ENCODE measurements at regions not wholly inside any gene's neighbourhood (a gene's known extent, or its start where the extent isn't known, plus 50 kb on each side); places are given as distances from the start of the nearest gene placed in this dataset.

DNA sequence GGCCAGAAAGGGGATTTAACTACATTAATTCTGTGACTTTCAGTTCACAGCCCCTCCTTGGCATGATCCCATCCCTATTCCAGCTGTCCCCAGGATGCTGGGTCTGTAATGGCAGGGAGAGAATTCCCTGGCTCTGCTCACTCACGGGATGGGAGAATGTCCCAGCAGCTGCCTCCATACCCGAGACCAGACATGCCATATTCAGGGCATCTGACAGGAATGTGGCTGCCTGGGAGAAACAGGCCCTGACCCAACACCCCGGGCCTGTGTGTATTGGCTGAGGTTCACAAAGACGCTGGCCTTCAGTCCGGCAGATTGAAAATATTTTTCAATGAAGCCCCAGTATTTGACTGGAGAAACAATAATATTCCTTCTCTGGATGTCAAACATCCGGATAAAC is 83.6 kb upstream of the SMAD3 start:
- no peak overlapping the region for H2AFZ ChIP-seq (ENCODE audit: low read length)
- H3K27me3 ChIP-seq (ENCODE audit: insufficient read depth, low read length, poor library complexity, severe bottlenecking), result no peaks in the 10 kb centered on the region
- H3K4me3 ChIP-seq (ENCODE audit: low read length, poor library complexity, severe bottlenecking), result no peak overlapping the region
- H4K20me1 ChIP-seq (ENCODE audit: insufficient read depth, low read length, poor library complexity, severe bottlenecking), result no peaks in the 10 kb centered on the region
- no peaks in the 10 kb centered on the region for H3F3A ChIP-seq (ENCODE audit: low read depth)
- H3K9me3 ChIP-seq (ENCODE audit: insufficient read depth, low read depth, low read length), result no peaks in the 10 kb centered on the region
- H3K79me2 ChIP-seq (ENCODE audit: insufficient read depth, low read length), result no peaks in the 10 kb centered on the region
- H3K9ac ChIP-seq (ENCODE audit: low read depth, low read length, poor library complexity, severe bottlenecking), result no peak overlapping the region
- no peak overlapping the region for H3K4me2 ChIP-seq (ENCODE audit: low read depth, low read length, poor library complexity, severe bottlenecking)
- H3K9me2 ChIP-seq (replicated peaks; ENCODE audit: low read depth, low read length), result no peaks in the 10 kb centered on the region
- H3K36me3 ChIP-seq (ENCODE audit: insufficient read depth, low read length), result no peaks in the 10 kb centered on the region
- peaks cover 9% of the 10 kb centered on the region for H3K4me1 ChIP-seq (ENCODE audit: insufficient read depth, low read length, poor library complexity, severe bottlenecking)
- TF ChIP-seq EZH2phosphoT487 (IDR thresholded peaks at IDR 0.05; ENCODE audit: borderline replicate concordance), result no peak
- TF ChIP-seq, protein P1, sequence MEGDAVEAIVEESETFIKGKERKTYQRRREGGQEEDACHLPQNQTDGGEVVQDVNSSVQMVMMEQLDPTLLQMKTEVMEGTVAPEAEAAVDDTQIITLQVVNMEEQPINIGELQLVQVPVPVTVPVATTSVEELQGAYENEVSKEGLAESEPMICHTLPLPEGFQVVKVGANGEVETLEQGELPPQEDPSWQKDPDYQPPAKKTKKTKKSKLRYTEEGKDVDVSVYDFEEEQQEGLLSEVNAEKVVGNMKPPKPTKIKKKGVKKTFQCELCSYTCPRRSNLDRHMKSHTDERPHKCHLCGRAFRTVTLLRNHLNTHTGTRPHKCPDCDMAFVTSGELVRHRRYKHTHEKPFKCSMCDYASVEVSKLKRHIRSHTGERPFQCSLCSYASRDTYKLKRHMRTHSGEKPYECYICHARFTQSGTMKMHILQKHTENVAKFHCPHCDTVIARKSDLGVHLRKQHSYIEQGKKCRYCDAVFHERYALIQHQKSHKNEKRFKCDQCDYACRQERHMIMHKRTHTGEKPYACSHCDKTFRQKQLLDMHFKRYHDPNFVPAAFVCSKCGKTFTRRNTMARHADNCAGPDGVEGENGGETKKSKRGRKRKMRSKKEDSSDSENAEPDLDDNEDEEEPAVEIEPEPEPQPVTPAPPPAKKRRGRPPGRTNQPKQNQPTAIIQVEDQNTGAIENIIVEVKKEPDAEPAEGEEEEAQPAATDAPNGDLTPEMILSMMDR (conservative IDR thresholded peaks at IDR 0.05; ENCODE audit: low read length), result no peak

DNA sequence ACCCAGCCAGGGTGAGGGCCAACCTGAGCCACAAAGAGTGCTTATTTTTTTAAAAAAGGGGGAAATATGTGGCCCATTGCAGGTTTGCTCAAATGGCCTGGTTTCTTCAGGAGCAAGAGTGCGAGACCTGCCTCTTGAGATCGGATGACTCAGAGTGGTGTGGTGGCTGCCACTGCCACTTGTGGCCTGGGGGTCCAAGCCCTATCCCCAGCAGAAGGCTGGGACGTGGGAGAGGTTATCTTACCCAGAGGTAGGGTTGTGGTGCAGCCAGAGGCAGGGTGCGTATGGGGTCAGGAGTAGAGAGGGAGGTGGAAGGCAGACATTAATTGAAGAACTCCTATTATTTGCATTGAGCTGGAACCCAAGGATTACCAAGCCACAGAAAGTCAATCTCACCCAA is 83.2 kb upstream of the SMAD3 start:
- no peak overlapping the region for H2AFZ ChIP-seq (ENCODE audit: low read length)
- no peaks in the 10 kb centered on the region for H3K36me3 ChIP-seq (ENCODE audit: insufficient read depth, low read length)
- H3K4me1 ChIP-seq (ENCODE audit: insufficient read depth, low read length, poor library complexity, severe bottlenecking), result peaks cover 9% of the 10 kb centered on the region
- H3K9me3 ChIP-seq (ENCODE audit: insufficient read depth, low read depth, low read length), result no peaks in the 10 kb centered on the region
- no peak overlapping the region for H3K9ac ChIP-seq (ENCODE audit: low read depth, low read length, poor library complexity, severe bottlenecking)
- H3K4me2 ChIP-seq (ENCODE audit: low read depth, low read length, poor library complexity, severe bottlenecking), result no peak overlapping the region
- TF ChIP-seq, protein P1 (conservative IDR thresholded peaks at IDR 0.05; ENCODE audit: low read length), result no peak
- no peak for TF ChIP-seq EZH2phosphoT487 (IDR thresholded peaks at IDR 0.05; ENCODE audit: borderline replicate concordance)
- no peaks in the 10 kb centered on the region for H3F3A ChIP-seq (ENCODE audit: low read depth)
- H3K4me3 ChIP-seq (ENCODE audit: low read length, poor library complexity, severe bottlenecking), result no peak overlapping the region
- no peaks in the 10 kb centered on the region for H3K27me3 ChIP-seq (ENCODE audit: insufficient read depth, low read length, poor library complexity, severe bottlenecking)
- H4K20me1 ChIP-seq (ENCODE audit: insufficient read depth, low read length, poor library complexity, severe bottlenecking), result no peaks in the 10 kb centered on the region
- no peaks in the 10 kb centered on the region for H3K9me2 ChIP-seq (replicated peaks; ENCODE audit: low read depth, low read length)
- H3K79me2 ChIP-seq (ENCODE audit: insufficient read depth, low read length), result no peaks in the 10 kb centered on the region

DNA sequence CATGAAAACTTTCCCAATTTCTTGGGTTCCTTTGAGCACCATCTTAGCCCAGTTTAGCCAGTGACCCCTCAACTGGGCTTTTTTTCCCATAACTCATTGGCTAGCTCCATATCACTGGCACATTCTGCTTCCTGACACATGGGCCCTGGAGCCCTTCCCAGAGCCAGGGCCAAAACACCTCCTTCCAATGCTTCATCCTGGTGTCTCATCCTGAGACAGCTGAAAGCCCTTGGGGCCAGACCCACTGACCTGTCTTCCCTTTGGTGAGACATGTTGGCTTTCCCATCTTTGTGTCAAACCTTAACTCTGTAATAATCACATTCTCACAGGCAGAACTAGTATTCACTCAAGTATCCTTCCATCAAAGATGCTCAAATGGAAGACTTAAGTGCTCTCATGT is 82.6 kb upstream of the SMAD3 start:
- H3K4me3 ChIP-seq (ENCODE audit: low read length, poor library complexity, severe bottlenecking), result no peak overlapping the region
- no peaks in the 10 kb centered on the region for H3K36me3 ChIP-seq (ENCODE audit: insufficient read depth, low read length)

More for the DNA sequence above, 82.6 kb upstream of the SMAD3 start:
- no peaks in the 10 kb centered on the region for H4K20me1 ChIP-seq (ENCODE audit: insufficient read depth, low read length, poor library complexity, severe bottlenecking)
- no peaks in the 10 kb centered on the region for H3K79me2 ChIP-seq (ENCODE audit: insufficient read depth, low read length)
- H3K9me3 ChIP-seq (ENCODE audit: insufficient read depth, low read depth, low read length), result no peaks in the 10 kb centered on the region
- H3K9ac ChIP-seq (ENCODE audit: low read depth, low read length, poor library complexity, severe bottlenecking), result no peak overlapping the region
- H3F3A ChIP-seq (ENCODE audit: low read depth), result no peaks in the 10 kb centered on the region
- no peaks in the 10 kb centered on the region for H3K9me2 ChIP-seq (replicated peaks; ENCODE audit: low read depth, low read length)
- TF ChIP-seq, protein P1 (conservative IDR thresholded peaks at IDR 0.05; ENCODE audit: low read length), result no peak
- TF ChIP-seq EZH2phosphoT487 (IDR thresholded peaks at IDR 0.05; ENCODE audit: borderline replicate concordance), result no peak
- no peak overlapping the region for H3K4me2 ChIP-seq (ENCODE audit: low read depth, low read length, poor library complexity, severe bottlenecking)
- no peak overlapping the region for H2AFZ ChIP-seq (ENCODE audit: low read length)
- peaks cover 9% of the 10 kb centered on the region for H3K4me1 ChIP-seq (ENCODE audit: insufficient read depth, low read length, poor library complexity, severe bottlenecking)
- H3K27me3 ChIP-seq (ENCODE audit: insufficient read depth, low read length, poor library complexity, severe bottlenecking), result no peaks in the 10 kb centered on the region
